ENCODE measurements at regions not wholly inside any gene's neighbourhood (a gene's known extent, or its start where the extent isn't known, plus 50 kb on each side); places are given as distances from the start of the nearest gene placed in this dataset.

- TF ChIP-seq CTCF (IDR thresholded peaks at IDR 0.05; ENCODE audit: low read depth, low read length) (no peak), EZH2phosphoT487 (IDR thresholded peaks at IDR 0.05; ENCODE audit: low read depth) (no peak)
Observed at GRCh38 chr14:32004300-32004699, 72.8 kb upstream of the ARHGAP5 start.

Data from OCI-LY3 (cell line).